ENCODE measurements at regions not wholly inside any gene's neighbourhood (a gene's known extent, or its start where the extent isn't known, plus 50 kb on each side); places are given as distances from the start of the nearest gene placed in this dataset.

DNA sequence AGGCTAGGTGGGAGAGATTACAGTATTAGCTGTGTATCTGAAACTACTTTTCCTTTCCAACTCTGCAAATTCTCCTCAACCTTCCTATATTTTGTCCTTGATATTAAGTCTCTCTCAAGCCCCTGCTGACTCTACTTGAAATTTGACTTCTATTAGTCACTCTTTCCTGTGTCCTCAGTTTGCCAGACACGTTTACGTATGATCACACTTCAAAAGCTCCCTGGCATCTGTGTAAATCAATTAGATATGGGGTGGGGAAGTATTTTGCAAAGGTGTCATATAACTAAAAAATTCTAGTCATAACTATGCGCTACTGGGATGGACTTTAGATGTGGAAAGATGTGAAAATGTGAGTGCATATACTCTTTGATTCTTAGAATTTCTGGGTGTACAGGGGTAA is 67.4 kb upstream of the ARHGAP24 start:
- DNase-seq: no peak

DNA sequence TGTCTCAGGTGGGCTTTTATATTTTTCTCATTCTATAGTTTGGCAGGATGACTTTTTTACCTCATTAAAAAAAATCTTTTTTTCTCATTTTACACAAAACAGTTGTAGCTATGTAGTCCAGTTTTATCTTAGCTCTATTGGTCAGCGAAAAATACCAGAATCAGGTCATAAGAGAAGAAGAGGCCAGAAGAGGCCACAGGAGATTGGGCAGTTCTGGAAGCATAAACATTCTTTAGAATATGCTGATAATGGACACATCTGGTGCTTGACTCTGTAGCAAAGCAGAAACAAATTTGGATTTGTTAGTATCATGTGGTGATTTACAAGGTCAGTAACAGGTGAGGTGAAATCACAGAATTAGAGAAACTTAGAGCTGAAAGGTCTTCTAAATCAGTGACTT is 66.6 kb upstream of the ARHGAP24 start:
- DNase-seq: no peak

DNA sequence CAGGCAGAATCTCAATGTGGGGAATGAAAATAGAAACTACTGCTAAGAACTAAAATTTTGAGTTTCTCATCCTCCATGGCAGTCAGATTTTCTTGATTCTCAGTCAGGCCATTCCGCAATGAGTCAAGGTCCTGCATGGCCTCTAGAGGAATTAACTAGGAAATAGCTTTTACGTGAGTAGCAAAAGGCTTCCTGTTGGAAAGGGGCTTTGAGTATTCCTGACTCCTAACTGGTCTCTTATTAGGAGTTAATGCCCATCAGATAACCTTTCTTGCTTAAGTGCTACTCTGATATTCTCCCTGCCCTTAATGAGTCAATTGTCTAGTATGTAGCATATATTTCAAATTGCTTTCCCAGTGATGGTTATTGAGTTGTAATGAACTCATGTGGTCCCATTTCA is 65.7 kb upstream of the ARHGAP24 start:
- DNase-seq: no peak

DNA sequence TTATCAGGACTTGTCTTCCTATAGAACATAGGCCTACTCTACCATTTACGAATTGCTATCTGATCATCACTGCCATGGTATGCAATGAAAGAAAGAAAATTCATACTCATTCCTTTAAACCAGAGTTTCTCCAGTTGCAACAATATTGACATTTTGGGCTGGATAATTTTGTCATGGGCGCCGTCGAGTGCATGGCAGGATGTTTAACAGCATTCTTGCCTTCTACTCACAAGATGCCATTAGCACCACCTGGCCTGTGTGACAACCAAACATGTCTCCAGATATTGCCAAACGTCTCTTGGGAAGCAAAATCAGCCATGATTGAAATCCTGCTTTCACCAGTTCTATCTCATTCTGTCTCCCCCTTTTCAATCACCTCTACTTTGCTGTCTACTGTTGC is 63.6 kb upstream of the ARHGAP24 start:
- no peak for DNase-seq

DNA sequence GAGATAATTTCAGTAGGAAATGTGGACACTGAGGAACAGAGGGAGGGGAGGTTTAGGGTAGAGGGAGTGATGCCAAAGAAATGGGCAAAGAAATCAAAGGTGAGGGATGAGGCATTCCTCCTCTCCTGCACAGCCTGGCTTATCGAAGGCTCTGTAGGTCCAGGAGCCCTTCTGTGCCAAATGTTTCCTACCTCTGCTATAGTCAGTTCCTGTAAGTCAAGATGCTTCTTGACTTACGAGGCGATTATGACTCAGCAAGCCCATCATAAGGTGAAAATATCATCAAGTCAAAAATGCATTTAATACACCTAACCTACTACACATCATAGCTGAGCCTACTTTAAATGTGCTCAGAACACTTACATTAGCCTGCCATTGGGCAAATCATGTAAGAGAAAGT is 60.0 kb upstream of the ARHGAP24 start:
- DNase-seq: no peak

DNA sequence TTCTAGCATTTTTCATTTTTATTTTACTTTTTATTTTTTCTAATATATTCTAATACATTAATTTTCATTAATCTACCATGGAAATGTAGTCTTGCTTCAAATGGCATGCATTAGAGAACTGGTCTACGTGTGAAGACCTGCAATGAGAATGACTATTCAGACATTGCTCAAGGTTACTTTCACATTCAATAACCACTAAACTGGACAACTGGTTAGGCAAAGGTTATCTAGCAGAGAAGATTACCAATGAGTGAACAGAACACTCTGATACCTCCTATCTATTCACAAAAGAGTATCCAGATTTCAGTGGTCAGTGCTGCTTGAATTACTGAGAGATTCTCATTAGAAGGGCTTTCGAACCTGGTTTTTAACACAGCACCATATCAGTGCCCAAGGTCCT is 58.9 kb upstream of the ARHGAP24 start:
- DNase-seq: no peak

DNA sequence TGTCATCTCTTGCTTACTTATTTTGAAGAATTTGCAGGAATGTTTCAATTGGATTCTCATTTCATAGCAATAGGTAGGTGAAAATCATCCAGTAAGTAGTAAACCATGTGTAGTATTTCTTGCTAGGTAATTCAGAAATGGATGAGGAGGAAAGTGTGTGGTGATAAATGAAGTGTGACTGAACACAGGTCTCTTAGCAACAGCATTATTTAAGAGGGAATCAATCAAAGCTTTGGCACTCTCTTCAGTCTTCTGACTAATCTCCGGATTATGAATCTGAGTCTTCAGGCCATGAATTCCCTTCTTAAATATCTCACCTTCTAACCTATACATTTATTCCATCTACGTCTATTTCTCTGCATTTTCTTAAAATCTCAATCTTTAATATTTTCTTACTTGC is 55.8 kb upstream of the ARHGAP24 start:
- DNase-seq: no peak

DNA sequence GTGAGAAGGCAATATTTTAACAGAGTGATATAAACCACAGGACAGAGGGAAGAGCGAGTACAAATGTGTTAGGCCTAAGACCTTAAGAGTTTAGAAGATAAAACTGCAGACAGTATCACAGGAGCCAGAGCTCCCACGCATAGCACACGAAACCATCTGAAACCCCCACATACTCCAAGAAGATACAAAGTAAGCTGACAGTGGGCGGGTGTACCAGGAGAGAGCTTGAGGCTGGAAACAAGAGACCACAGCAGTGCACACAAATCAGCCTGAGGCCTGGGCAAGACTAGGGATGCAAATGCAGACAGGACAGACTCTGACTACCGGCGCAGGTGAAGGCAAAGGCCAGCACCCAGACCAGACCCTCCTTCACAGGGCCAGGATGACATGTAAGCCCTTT is 54.1 kb upstream of the ARHGAP24 start:
- no peak for DNase-seq

DNA sequence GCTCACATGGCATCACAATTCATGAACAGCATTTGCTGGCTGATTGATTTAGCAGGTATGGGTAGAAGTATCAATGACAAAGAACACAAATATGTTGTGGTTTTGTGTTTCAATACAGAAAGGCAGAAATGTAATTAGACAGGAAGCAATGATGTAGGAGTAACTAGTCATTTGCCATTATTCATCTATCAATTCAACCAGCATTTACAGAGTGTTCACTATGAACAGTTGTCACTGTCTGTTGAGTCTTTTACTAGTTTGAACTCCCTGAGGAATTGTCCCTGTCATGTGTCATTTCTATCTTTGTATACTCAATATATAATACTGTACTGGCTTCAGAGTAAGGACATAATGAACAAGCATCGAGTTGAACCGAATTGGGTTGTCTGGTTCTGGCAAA is 51.5 kb upstream of the ARHGAP24 start:
- DNase-seq: no peak
